Activated B cell treated with CpG ODN at 0.5 μM for 24 hours (primary cell): ENCODE measurements at regions not wholly inside any gene's neighbourhood (a gene's known extent, or its start where the extent isn't known, plus 50 kb on each side); places are given as distances from the start of the nearest gene placed in this dataset.

ENCODE experiments used
- ATAC-seq: fragments of 200-7000 bp; cut with Tn5 transposase; one replicate; pipeline ENCODE4 v1.10.0; 2021; ENCODE audit warnings: low read depth, mild to moderate bottlenecking, moderate library complexity
- CTCF ChIA-PET: fragments of 350-600 bp; sonication (Branson Sonifier 250); formaldehyde crosslinking; loops from one replicate; lab custom pipeline; 2021; ENCODE audit warnings: antibody characterized with exemption; lab: Charles Lee
- POLR2A ChIA-PET: fragments of 350-600 bp; sonication (Branson Sonifier 250); formaldehyde crosslinking; loops from one replicate; lab custom pipeline; 2021; ENCODE audit warnings: antibody characterized with exemption; lab: Charles Lee
- DNase-seq: peaks from one replicate; pipeline ENCODE4 v3.0.0; 2022
- H3K27ac Mint-ChIP-seq: one replicate; pipeline ENCODE4 v1.8.0; 2020; ENCODE audit warnings: mixed read lengths
- H3K27me3 Mint-ChIP-seq: one replicate; pipeline ENCODE4 v1.8.0; 2021; ENCODE audit warnings: mixed read lengths
- H3K36me3 Mint-ChIP-seq: one replicate; pipeline ENCODE4 v1.8.0; 2021; ENCODE audit warnings: low read depth, mixed read lengths
- H3K4me1 Mint-ChIP-seq: one replicate; pipeline ENCODE4 v1.8.0; 2021; ENCODE audit warnings: mixed read lengths
- H3K4me3 Mint-ChIP-seq: one replicate; pipeline ENCODE4 v1.8.0; 2020; ENCODE audit warnings: mild to moderate bottlenecking, mixed read lengths
- H3K9me3 Mint-ChIP-seq: one replicate; pipeline ENCODE4 v1.8.0; 2020; ENCODE audit warnings: mixed read lengths
- CTCF ChIP-seq: fragments of 200-600 bp; IDR thresholded peaks from one replicate; pipeline ENCODE4 v1.8.0; 2022; ENCODE audit warnings: antibody characterized with exemption, mild to moderate bottlenecking
- intact Hi-C: fragments of 100-400 bp; cut with micrococcal nuclease; formaldehyde crosslinking; loops from one replicate; pipeline ENCODE4 v1.15.1; 2024

- ChIA-PET POLR2A (no interaction called here), CTCF (no interaction called here)
- no peaks in the 10 kb centered on the region for H3K27me3 Mint-ChIP-seq
- peaks cover 5% of the 10 kb centered on the region for H3K9me3 Mint-ChIP-seq
- no peak for TF ChIP-seq CTCF
- no peak overlapping the region for H3K27ac Mint-ChIP-seq
- no peak overlapping the region for H3K4me3 Mint-ChIP-seq
- intact Hi-C loops, result no loop called here
- DNase-seq (no peak), ATAC-seq (no peak)
- no peaks in the 10 kb centered on the region for H3K36me3 Mint-ChIP-seq
- no peaks in the 10 kb centered on the region for H3K4me1 Mint-ChIP-seq
These were observed 331.1 kb upstream of the AJAP1 start for GRCh38 chr1:4323309-4323708.

GRCh38 chr1:4324525-4324924 is 329.9 kb upstream of the AJAP1 start:
- Mint-ChIP-seq H3K4me3 (no peak overlapping the region), H3K27me3 (no peaks in the 10 kb centered on the region), H3K36me3 (no peaks in the 10 kb centered on the region), H3K4me1 (no peaks in the 10 kb centered on the region), H3K9me3 (peaks cover 5% of the 10 kb centered on the region), H3K27ac (no peak overlapping the region)
- intact Hi-C loops, result no loop called here
- CTCF ChIA-PET, result no interaction called here
- DNase-seq (no peak), ATAC-seq (no peak)
- TF ChIP-seq CTCF, result no peak
- POLR2A ChIA-PET, result no interaction called here

GRCh38 chr1:4327142-4327541 is 327.3 kb upstream of the AJAP1 start:
- Mint-ChIP-seq H3K9me3 (no peaks in the 10 kb centered on the region), H3K27me3 (peaks cover 2% of the 10 kb centered on the region), H3K4me3 (no peak overlapping the region), H3K4me1 (no peaks in the 10 kb centered on the region), H3K27ac (no peak overlapping the region), H3K36me3 (no peaks in the 10 kb centered on the region)
- intact Hi-C loops, result no loop called here
- ATAC-seq (no peak), DNase-seq (no peak)
- no peak for TF ChIP-seq CTCF
- ChIA-PET POLR2A (no interaction called here), CTCF (no interaction called here)

- Mint-ChIP-seq H3K27ac (no peak overlapping the region), H3K4me1 (no peaks in the 10 kb centered on the region), H3K4me3 (no peak overlapping the region), H3K9me3 (peaks cover 2% of the 10 kb centered on the region), H3K27me3 (peaks cover 2% of the 10 kb centered on the region), H3K36me3 (no peaks in the 10 kb centered on the region)
- ChIA-PET POLR2A (no interaction called here), CTCF (no interaction called here)
- no peak for TF ChIP-seq CTCF
- intact Hi-C loops, result no loop called here
- DNase-seq (no peak), ATAC-seq (no peak)
These were observed 325.9 kb upstream of the AJAP1 start for GRCh38 chr1:4328402-4329071.

- Mint-ChIP-seq H3K27me3 (peaks cover 2% of the 10 kb centered on the region), H3K9me3 (peaks cover 2% of the 10 kb centered on the region), H3K4me1 (no peaks in the 10 kb centered on the region), H3K27ac (no peak overlapping the region), H3K36me3 (no peaks in the 10 kb centered on the region), H3K4me3 (no peak overlapping the region)
- intact Hi-C loops, result no loop called here
- no peak for ATAC-seq
- POLR2A ChIA-PET, result no interaction called here
- CTCF ChIA-PET, result no interaction called here
- TF ChIP-seq CTCF, result no peak
- DNase-seq, result no peak
These were observed 323.3 kb upstream of the AJAP1 start for GRCh38 chr1:4330805-4331766.
